Glutamatergic neuron (in vitro differentiated cells): ENCODE measurements at regions not wholly inside any gene's neighbourhood (a gene's known extent, or its start where the extent isn't known, plus 50 kb on each side); places are given as distances from the start of the nearest gene placed in this dataset.

Experiments used
- DNase-seq: peaks from one replicate; pipeline ENCODE4 v3.0.0; 2022
- H3K27ac Mint-ChIP-seq: one replicate; pipeline ENCODE4 v1.8.0; 2020; ENCODE audit warnings: mild to moderate bottlenecking, mixed read lengths, inconsistent platforms; ENCODE audit not compliant: unreplicated experiment
- H3K27me3 Mint-ChIP-seq: one replicate; pipeline ENCODE4 v1.8.0; 2020; ENCODE audit warnings: mild to moderate bottlenecking, moderate library complexity, mixed read lengths, inconsistent platforms; ENCODE audit not compliant: unreplicated experiment
- H3K36me3 Mint-ChIP-seq: one replicate; pipeline ENCODE4 v1.8.0; 2020; ENCODE audit warnings: mild to moderate bottlenecking, mixed read lengths, inconsistent platforms; ENCODE audit not compliant: unreplicated experiment
- H3K4me1 Mint-ChIP-seq: one replicate; pipeline ENCODE4 v1.8.0; 2020; ENCODE audit warnings: mild to moderate bottlenecking, low read depth, mixed read lengths, inconsistent platforms; ENCODE audit not compliant: unreplicated experiment
- H3K4me3 Mint-ChIP-seq: one replicate; pipeline ENCODE4 v1.8.0; 2020; ENCODE audit warnings: mild to moderate bottlenecking, mixed read lengths, inconsistent platforms; ENCODE audit not compliant: unreplicated experiment
- H3K9me3 Mint-ChIP-seq: one replicate; pipeline ENCODE4 v1.8.0; 2020; ENCODE audit warnings: mild to moderate bottlenecking, moderate library complexity, mixed read lengths, inconsistent platforms; ENCODE audit not compliant: unreplicated experiment
- CTCF ChIP-seq: fragments of 200-600 bp; sonication (generic); IDR thresholded peaks from one replicate; pipeline ENCODE4 v1.5.0; 2021; ENCODE audit not compliant: partially characterized antibody, unreplicated experiment

- peaks cover 6% of the 10 kb centered on the region for H3K36me3 Mint-ChIP-seq
- DNase-seq = no peak
- peaks cover 9% of the 10 kb centered on the region for H3K4me1 Mint-ChIP-seq
- H3K4me3 Mint-ChIP-seq = no peak overlapping the region
- no peak overlapping the region for H3K27ac Mint-ChIP-seq
- TF ChIP-seq CTCF = peak; percentile 62
- peaks cover 4% of the 10 kb centered on the region for H3K9me3 Mint-ChIP-seq
- H3K27me3 Mint-ChIP-seq = peaks cover 3% of the 10 kb centered on the region
Measured at GRCh38 chr16:77660311-77660710, 62.0 kb upstream of the NUDT7 start.

- Mint-ChIP-seq H3K27ac (no peak overlapping the region), H3K36me3 (peaks cover 6% of the 10 kb centered on the region), H3K4me1 (peaks cover 9% of the 10 kb centered on the region), H3K9me3 (peaks cover 4% of the 10 kb centered on the region), H3K4me3 (no peak overlapping the region), H3K27me3 (peaks cover 3% of the 10 kb centered on the region)
- no peak for TF ChIP-seq CTCF
- no peak for DNase-seq
Measured at GRCh38 chr16:77662246-77662645, 60.1 kb upstream of the NUDT7 start.

- H3K4me3 Mint-ChIP-seq = no peak overlapping the region
- no peak for TF ChIP-seq CTCF
- H3K9me3 Mint-ChIP-seq = peaks cover 4% of the 10 kb centered on the region
- peaks cover 6% of the 10 kb centered on the region for H3K36me3 Mint-ChIP-seq
- H3K4me1 Mint-ChIP-seq = peaks cover 9% of the 10 kb centered on the region
- no peak for DNase-seq
- peaks cover 3% of the 10 kb centered on the region for H3K27me3 Mint-ChIP-seq
- H3K27ac Mint-ChIP-seq = peak overlapping the region; percentile 45
Measured at GRCh38 chr16:77663711-77664110, 58.6 kb upstream of the NUDT7 start.

GRCh38 chr16:77666771-77667170 is 55.5 kb upstream of the NUDT7 start:
- H3K9me3 Mint-ChIP-seq = peaks cover 4% of the 10 kb centered on the region
- no peak for TF ChIP-seq CTCF
- H3K27ac Mint-ChIP-seq = no peak overlapping the region
- peaks cover 4% of the 10 kb centered on the region for H3K4me1 Mint-ChIP-seq
- H3K27me3 Mint-ChIP-seq = no peaks in the 10 kb centered on the region
- no peak for DNase-seq
- H3K36me3 Mint-ChIP-seq = peaks cover 6% of the 10 kb centered on the region
- no peak overlapping the region for H3K4me3 Mint-ChIP-seq

GRCh38 chr16:77668201-77668600 is 54.1 kb upstream of the NUDT7 start:
- no peaks in the 10 kb centered on the region for H3K27me3 Mint-ChIP-seq
- H3K4me1 Mint-ChIP-seq = peaks cover 4% of the 10 kb centered on the region
- H3K36me3 Mint-ChIP-seq = peaks cover 6% of the 10 kb centered on the region
- DNase-seq = no peak
- H3K4me3 Mint-ChIP-seq = no peak overlapping the region
- H3K9me3 Mint-ChIP-seq = peaks cover 6% of the 10 kb centered on the region
- TF ChIP-seq CTCF = no peak
- no peak overlapping the region for H3K27ac Mint-ChIP-seq
